DND-41 (cell line): ENCODE measurements at regions not wholly inside any gene's neighbourhood (a gene's known extent, or its start where the extent isn't known, plus 50 kb on each side); places are given as distances from the start of the nearest gene placed in this dataset.

Experiments used
- EZH2 ChIP-seq: IDR thresholded peaks from 3 replicates; pipeline ENCODE4 v1.6.1; 2012; ENCODE audit warnings: borderline replicate concordance, low read depth, mild to moderate bottlenecking, moderate library complexity, low read length, inconsistent platforms; ENCODE audit not compliant: severe bottlenecking
- TF ChIP-seq, protein P1 (sequence below): IDR thresholded peaks from 2 replicates; pipeline ENCODE4 v1.5.1; 2012; ENCODE audit warnings: borderline replicate concordance, low read length, moderate library complexity, mild to moderate bottlenecking; ENCODE audit not compliant: poor library complexity, severe bottlenecking; ENCODE audit errors: extremely low read depth

GRCh38 chr4:161189286-161190134 is 974.3 kb downstream of the FSTL5 start:
- TF ChIP-seq, protein P1, sequence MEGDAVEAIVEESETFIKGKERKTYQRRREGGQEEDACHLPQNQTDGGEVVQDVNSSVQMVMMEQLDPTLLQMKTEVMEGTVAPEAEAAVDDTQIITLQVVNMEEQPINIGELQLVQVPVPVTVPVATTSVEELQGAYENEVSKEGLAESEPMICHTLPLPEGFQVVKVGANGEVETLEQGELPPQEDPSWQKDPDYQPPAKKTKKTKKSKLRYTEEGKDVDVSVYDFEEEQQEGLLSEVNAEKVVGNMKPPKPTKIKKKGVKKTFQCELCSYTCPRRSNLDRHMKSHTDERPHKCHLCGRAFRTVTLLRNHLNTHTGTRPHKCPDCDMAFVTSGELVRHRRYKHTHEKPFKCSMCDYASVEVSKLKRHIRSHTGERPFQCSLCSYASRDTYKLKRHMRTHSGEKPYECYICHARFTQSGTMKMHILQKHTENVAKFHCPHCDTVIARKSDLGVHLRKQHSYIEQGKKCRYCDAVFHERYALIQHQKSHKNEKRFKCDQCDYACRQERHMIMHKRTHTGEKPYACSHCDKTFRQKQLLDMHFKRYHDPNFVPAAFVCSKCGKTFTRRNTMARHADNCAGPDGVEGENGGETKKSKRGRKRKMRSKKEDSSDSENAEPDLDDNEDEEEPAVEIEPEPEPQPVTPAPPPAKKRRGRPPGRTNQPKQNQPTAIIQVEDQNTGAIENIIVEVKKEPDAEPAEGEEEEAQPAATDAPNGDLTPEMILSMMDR: no peak
- TF ChIP-seq EZH2: no peak
